Mesendoderm (in vitro differentiated cells): ENCODE measurements at regions not wholly inside any gene's neighbourhood (a gene's known extent, or its start where the extent isn't known, plus 50 kb on each side); places are given as distances from the start of the nearest gene placed in this dataset.

Source experiments
- DNase-seq: peaks from one replicate; pipeline ENCODE4 v3.0.0; 2013
- H2AK5ac ChIP-seq: 2 replicates; pipeline ENCODE4 v1.6.1; 2013; ENCODE audit warnings: low read length, inconsistent platforms
- H2BK120ac ChIP-seq: 2 replicates; pipeline ENCODE4 v1.6.1; 2013; ENCODE audit warnings: low read depth, mild to moderate bottlenecking, low read length, moderate library complexity, mixed read lengths
- H2BK15ac ChIP-seq: replicated peaks from 2 replicates; pipeline ENCODE4 v1.6.1; 2013; ENCODE audit warnings: low read depth, mild to moderate bottlenecking, moderate library complexity
- H2BK5ac ChIP-seq: 2 replicates; pipeline ENCODE4 v1.6.1; 2013; ENCODE audit warnings: low read length, inconsistent platforms
- H3K18ac ChIP-seq: 2 replicates; pipeline ENCODE4 v1.6.1; 2013; ENCODE audit warnings: mild to moderate bottlenecking, low read length, mixed read lengths
- H3K23ac ChIP-seq: one replicate; pipeline ENCODE4 v1.6.1; 2013; ENCODE audit warnings: low read length
- H3K27ac ChIP-seq: 2 replicates; pipeline ENCODE4 v1.5.1; 2013; ENCODE audit warnings: low read depth, mild to moderate bottlenecking, inconsistent platforms, low read length, moderate library complexity
- H3K27me3 ChIP-seq: 2 replicates; pipeline ENCODE4 v1.6.1; 2013; ENCODE audit warnings: low read length, control low read depth, mild to moderate bottlenecking, inconsistent platforms; ENCODE audit not compliant: insufficient read depth, poor library complexity
- H3K36me3 ChIP-seq: 2 replicates; pipeline ENCODE4 v1.6.1; 2013; ENCODE audit warnings: low read length, inconsistent platforms; ENCODE audit not compliant: control insufficient read depth, insufficient read depth
- H3K4ac ChIP-seq: one replicate; pipeline ENCODE4 v1.6.1; 2013; ENCODE audit warnings: low read depth, mild to moderate bottlenecking, low read length, moderate library complexity
- H3K4me1 ChIP-seq: 2 replicates; pipeline ENCODE4 v1.6.1; 2013; ENCODE audit warnings: low read depth, low read length, inconsistent platforms; ENCODE audit not compliant: control insufficient read depth
- H3K4me2 ChIP-seq: 2 replicates; pipeline ENCODE4 v1.6.1; 2013; ENCODE audit warnings: low read length
- H3K4me3 ChIP-seq: 2 replicates; pipeline ENCODE4 v1.5.1; 2013; ENCODE audit warnings: mild to moderate bottlenecking, low read length
- H3K56ac ChIP-seq: one replicate; pipeline ENCODE4 v1.6.1; 2013; ENCODE audit warnings: low read length
- H3K79me1 ChIP-seq: 2 replicates; pipeline ENCODE4 v1.6.1; 2013; ENCODE audit warnings: low read length, inconsistent platforms
- H3K79me2 ChIP-seq: 2 replicates; pipeline ENCODE4 v1.6.1; 2013; ENCODE audit warnings: mild to moderate bottlenecking, low read length; ENCODE audit not compliant: control insufficient read depth, insufficient read depth
- H3K9ac ChIP-seq: 2 replicates; pipeline ENCODE4 v1.6.1; 2013; ENCODE audit warnings: low read length, inconsistent platforms
- H4K5ac ChIP-seq: one replicate; pipeline ENCODE4 v1.6.1; 2013; ENCODE audit warnings: low read length
- H4K8ac ChIP-seq: one replicate; pipeline ENCODE4 v1.6.1; 2013; ENCODE audit warnings: low read depth, mild to moderate bottlenecking, control low read depth, low read length, moderate library complexity
- WGBS: extraction: QIAGEN DNeasy Blood & Tissue Kit; methylation state at CpG from one replicate; pipeline ENCODE4 v1.1.7; 2013; ENCODE audit warnings: low lambda C conversion rate, missing lambda C conversion rate; ENCODE audit not compliant: insufficient coverage; ENCODE audit errors: extremely low coverage; 5-methylcytosine and 5-hydroxymethylcytosine counted together

DNA sequence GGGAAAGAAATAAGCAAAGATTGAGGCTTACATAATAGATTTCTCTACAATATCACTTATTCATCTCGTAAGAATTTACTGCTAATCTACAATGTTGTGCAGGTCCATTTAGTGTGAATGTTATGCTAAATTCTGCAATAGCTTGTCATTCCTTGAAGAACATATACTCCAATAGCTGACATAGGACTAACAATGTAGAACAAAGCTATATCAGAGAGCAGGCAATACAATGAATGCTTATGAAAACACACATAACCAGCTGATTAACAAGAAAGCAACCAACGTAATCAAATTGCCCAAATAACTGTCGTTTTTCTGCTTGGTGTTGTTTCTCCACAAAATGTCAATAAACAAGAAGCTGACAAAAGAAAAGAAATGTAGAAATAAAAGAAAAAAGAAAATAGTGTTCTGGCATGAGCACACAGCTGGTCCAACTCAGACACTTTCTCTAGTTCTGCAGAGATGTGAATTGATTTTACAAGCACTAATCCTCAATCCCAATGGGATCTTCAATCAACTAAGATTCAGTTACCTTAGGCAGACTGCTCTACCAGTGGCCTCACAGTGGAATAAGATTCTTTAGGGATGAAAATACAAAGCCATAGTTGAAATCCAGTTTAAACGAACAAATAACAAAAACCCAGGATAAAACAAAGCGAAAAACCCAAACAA lies 1024.7 kb upstream of the PIK3C3 start:
- H3K79me2 ChIP-seq, result no peaks in the 10 kb centered on the region
- no peak overlapping the region for H2BK120ac ChIP-seq
- H2AK5ac ChIP-seq, result no peak overlapping the region
- no peaks in the 10 kb centered on the region for H3K4me1 ChIP-seq
- H3K79me1 ChIP-seq, result no peaks in the 10 kb centered on the region
- H4K8ac ChIP-seq, result no peak overlapping the region
- no peak for DNase-seq
- no peak overlapping the region for H3K23ac ChIP-seq
- H3K4me3 ChIP-seq, result no peak overlapping the region
- no peak overlapping the region for H2BK15ac ChIP-seq
- no peaks in the 10 kb centered on the region for H3K36me3 ChIP-seq
- no peak overlapping the region for H3K27ac ChIP-seq
- no peaks in the 10 kb centered on the region for H3K27me3 ChIP-seq
- H3K4me2 ChIP-seq, result no peak overlapping the region
- H3K9ac ChIP-seq, result no peak overlapping the region
- H3K18ac ChIP-seq, result no peak overlapping the region
- H3K4ac ChIP-seq, result no peak overlapping the region
- WGBS, result no CpG with 5 or more reads among the region's 5 CpGs
- no peak overlapping the region for H2BK5ac ChIP-seq
- no peak overlapping the region for H3K56ac ChIP-seq
- H4K5ac ChIP-seq, result no peak overlapping the region

- Histone ChIP-seq H2BK5ac (no peak overlapping the region), H2AK5ac (no peak overlapping the region), H3K4me3 (no peak overlapping the region), H3K9ac (no peak overlapping the region), H2BK15ac (no peak overlapping the region), H3K4me2 (no peak overlapping the region), H3K4me1 (no peaks in the 10 kb centered on the region), H3K79me1 (no peaks in the 10 kb centered on the region), H3K36me3 (no peaks in the 10 kb centered on the region), H3K56ac (no peak overlapping the region), H2BK120ac (no peak overlapping the region), H3K27me3 (no peaks in the 10 kb centered on the region), H4K8ac (no peak overlapping the region), H4K5ac (no peak overlapping the region), H3K79me2 (no peaks in the 10 kb centered on the region), H3K4ac (no peak overlapping the region), H3K27ac (no peak overlapping the region), H3K18ac (no peak overlapping the region), H3K23ac (no peak overlapping the region)
- no peak for DNase-seq
- no CpG with 5 or more reads among the region's 7 CpGs for WGBS
Measured at GRCh38 chr18:40929399-40929798, 1025.6 kb upstream of the PIK3C3 start.

- Histone ChIP-seq H2BK5ac (no peak overlapping the region), H3K23ac (no peak overlapping the region), H3K79me1 (no peaks in the 10 kb centered on the region), H3K4me2 (no peak overlapping the region), H2BK120ac (no peak overlapping the region), H3K4me3 (no peak overlapping the region), H3K56ac (no peak overlapping the region), H3K9ac (no peak overlapping the region), H4K5ac (no peak overlapping the region), H2BK15ac (no peak overlapping the region), H3K27ac (no peak overlapping the region), H2AK5ac (no peak overlapping the region), H3K36me3 (no peaks in the 10 kb centered on the region), H3K4me1 (no peaks in the 10 kb centered on the region), H3K4ac (no peak overlapping the region), H3K79me2 (no peaks in the 10 kb centered on the region), H3K27me3 (no peaks in the 10 kb centered on the region), H4K8ac (no peak overlapping the region), H3K18ac (no peak overlapping the region)
- DNase-seq, result no peak
- no CpG with 5 or more reads among the region's 5 CpGs for WGBS
Measured at GRCh38 chr18:40926679-40927078, 1028.4 kb upstream of the PIK3C3 start.

- Histone ChIP-seq H3K4ac (no peak overlapping the region), H3K27ac (no peak overlapping the region), H3K79me2 (no peaks in the 10 kb centered on the region), H3K4me2 (no peak overlapping the region), H3K4me3 (no peak overlapping the region), H3K56ac (no peak overlapping the region), H2BK5ac (no peak overlapping the region), H3K9ac (no peak overlapping the region), H3K79me1 (no peaks in the 10 kb centered on the region), H3K18ac (no peak overlapping the region), H2AK5ac (no peak overlapping the region), H3K27me3 (no peaks in the 10 kb centered on the region), H3K23ac (no peak overlapping the region), H3K36me3 (no peaks in the 10 kb centered on the region), H2BK120ac (no peak overlapping the region), H2BK15ac (no peak overlapping the region), H3K4me1 (no peaks in the 10 kb centered on the region), H4K8ac (no peak overlapping the region), H4K5ac (no peak overlapping the region)
- no CpG with 5 or more reads among the region's 1 CpG for WGBS
- no peak for DNase-seq
Measured at GRCh38 chr18:40925071-40925541, 1029.9 kb upstream of the PIK3C3 start.

GRCh38 chr18:40921845-40922629 lies 1033.0 kb upstream of the PIK3C3 start:
- no peak overlapping the region for H3K56ac ChIP-seq
- no peak overlapping the region for H3K18ac ChIP-seq
- H3K4me1 ChIP-seq, result no peaks in the 10 kb centered on the region
- no peak overlapping the region for H3K4me2 ChIP-seq
- no peak overlapping the region for H2AK5ac ChIP-seq
- H3K27me3 ChIP-seq, result no peaks in the 10 kb centered on the region
- H4K8ac ChIP-seq, result no peak overlapping the region
- no peak overlapping the region for H3K27ac ChIP-seq
- H4K5ac ChIP-seq, result no peak overlapping the region
- H3K79me1 ChIP-seq, result no peaks in the 10 kb centered on the region
- no peaks in the 10 kb centered on the region for H3K36me3 ChIP-seq
- no peak overlapping the region for H3K23ac ChIP-seq
- H2BK15ac ChIP-seq, result no peak overlapping the region
- no peak overlapping the region for H3K4me3 ChIP-seq
- no peak overlapping the region for H3K9ac ChIP-seq
- H2BK5ac ChIP-seq, result no peak overlapping the region
- H3K79me2 ChIP-seq, result no peaks in the 10 kb centered on the region
- WGBS, result no CpG with 5 or more reads among the region's 4 CpGs
- H2BK120ac ChIP-seq, result no peak overlapping the region
- H3K4ac ChIP-seq, result no peak overlapping the region
- DNase-seq, result no peak
